HuH-7 (cell line): ENCODE measurements at regions not wholly inside any gene's neighbourhood (a gene's known extent, or its start where the extent isn't known, plus 50 kb on each side); places are given as distances from the start of the nearest gene placed in this dataset.

Experiments used
- DNase-seq: peaks from one replicate; pipeline ENCODE4 v3.0.0; 2011; ENCODE audit warnings: low spot score

- DNase-seq = no peak
Observed at GRCh38 chr2:144703852-144704708, 184.2 kb upstream of the ZEB2 start.

GRCh38 chr2:144702051-144702450 is 182.1 kb upstream of the ZEB2 start:
- no peak for DNase-seq

GRCh38 chr2:144701259-144701658 is 181.3 kb upstream of the ZEB2 start:
- DNase-seq = no peak

GRCh38 chr2:144698156-144698555 is 178.2 kb upstream of the ZEB2 start:
- DNase-seq = no peak

GRCh38 chr2:144695657-144696056 is 175.7 kb upstream of the ZEB2 start:
- DNase-seq = no peak

- DNase-seq = no peak
Observed at GRCh38 chr2:144694456-144694855, 174.5 kb upstream of the ZEB2 start.

GRCh38 chr2:144693179-144693578 is 173.3 kb upstream of the ZEB2 start:
- DNase-seq = no peak

GRCh38 chr2:144692661-144693060 is 172.7 kb upstream of the ZEB2 start:
- no peak for DNase-seq

- DNase-seq = no peak
Observed at GRCh38 chr2:144690771-144691170, 170.9 kb upstream of the ZEB2 start.

GRCh38 chr2:144686518-144687215 is 166.7 kb upstream of the ZEB2 start:
- DNase-seq = no peak

- DNase-seq = no peak
Observed at GRCh38 chr2:144683966-144684365, 164.0 kb upstream of the ZEB2 start.

- no peak for DNase-seq
Observed at GRCh38 chr2:144683107-144683753, 163.3 kb upstream of the ZEB2 start.

- no peak for DNase-seq
Observed at GRCh38 chr2:144682248-144682647, 162.3 kb upstream of the ZEB2 start.

- no peak for DNase-seq
Observed at GRCh38 chr2:144681389-144681788, 161.5 kb upstream of the ZEB2 start.

- no peak for DNase-seq
Observed at GRCh38 chr2:144679942-144680341, 160.0 kb upstream of the ZEB2 start.

- DNase-seq = no peak
Observed at GRCh38 chr2:144678736-144679135, 158.8 kb upstream of the ZEB2 start.

- no peak for DNase-seq
Observed at GRCh38 chr2:144675731-144676130, 155.8 kb upstream of the ZEB2 start.

GRCh38 chr2:144675331-144675730 is 155.4 kb upstream of the ZEB2 start:
- DNase-seq = no peak

GRCh38 chr2:144674071-144674470 is 154.2 kb upstream of the ZEB2 start:
- no peak for DNase-seq

GRCh38 chr2:144673456-144673855 is 153.5 kb upstream of the ZEB2 start:
- no peak for DNase-seq

GRCh38 chr2:144671695-144672455 is 152.0 kb upstream of the ZEB2 start:
- DNase-seq = no peak

GRCh38 chr2:144670738-144671137 is 150.8 kb upstream of the ZEB2 start:
- no peak for DNase-seq
